Panc1 (cell line): ENCODE measurements at regions not wholly inside any gene's neighbourhood (a gene's known extent, or its start where the extent isn't known, plus 50 kb on each side); places are given as distances from the start of the nearest gene placed in this dataset.

Experiments used
- POLR2AphosphoS5 ChIP-seq: IDR thresholded peaks from 2 replicates; pipeline ENCODE4 v1.6.1; 2012; ENCODE audit warnings: mild to moderate bottlenecking, low read depth, low read length, moderate library complexity
- TF ChIP-seq, protein P1 (sequence below): fragments of 450-650 bp; IDR thresholded peaks from 2 replicates; pipeline ENCODE4 v1.5.1; 2017; ENCODE audit warnings: mild to moderate bottlenecking

DNA sequence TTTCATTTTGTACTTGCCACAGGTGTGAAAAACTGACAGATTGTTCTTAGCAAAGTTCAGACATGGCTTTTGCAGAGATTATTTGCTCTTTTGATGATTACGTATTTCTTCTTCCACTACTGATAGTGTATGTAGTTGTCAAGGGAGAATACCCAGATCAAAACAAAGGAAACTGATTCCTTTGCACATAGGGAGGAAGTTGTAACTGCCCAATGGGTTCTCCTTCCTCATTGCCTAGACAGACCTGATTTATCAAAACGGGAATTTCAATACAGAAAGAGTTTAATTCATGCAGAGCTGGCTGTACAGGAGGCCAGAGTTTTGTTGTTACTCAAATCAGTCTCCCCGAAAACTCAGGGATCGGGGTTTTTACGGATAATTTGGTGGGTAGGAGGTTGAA, 214.7 kb downstream of the BCAS1 start:
- TF ChIP-seq, protein P1, sequence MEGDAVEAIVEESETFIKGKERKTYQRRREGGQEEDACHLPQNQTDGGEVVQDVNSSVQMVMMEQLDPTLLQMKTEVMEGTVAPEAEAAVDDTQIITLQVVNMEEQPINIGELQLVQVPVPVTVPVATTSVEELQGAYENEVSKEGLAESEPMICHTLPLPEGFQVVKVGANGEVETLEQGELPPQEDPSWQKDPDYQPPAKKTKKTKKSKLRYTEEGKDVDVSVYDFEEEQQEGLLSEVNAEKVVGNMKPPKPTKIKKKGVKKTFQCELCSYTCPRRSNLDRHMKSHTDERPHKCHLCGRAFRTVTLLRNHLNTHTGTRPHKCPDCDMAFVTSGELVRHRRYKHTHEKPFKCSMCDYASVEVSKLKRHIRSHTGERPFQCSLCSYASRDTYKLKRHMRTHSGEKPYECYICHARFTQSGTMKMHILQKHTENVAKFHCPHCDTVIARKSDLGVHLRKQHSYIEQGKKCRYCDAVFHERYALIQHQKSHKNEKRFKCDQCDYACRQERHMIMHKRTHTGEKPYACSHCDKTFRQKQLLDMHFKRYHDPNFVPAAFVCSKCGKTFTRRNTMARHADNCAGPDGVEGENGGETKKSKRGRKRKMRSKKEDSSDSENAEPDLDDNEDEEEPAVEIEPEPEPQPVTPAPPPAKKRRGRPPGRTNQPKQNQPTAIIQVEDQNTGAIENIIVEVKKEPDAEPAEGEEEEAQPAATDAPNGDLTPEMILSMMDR: no peak
- TF ChIP-seq POLR2AphosphoS5: no peak
